Fibroblast of the aortic adventitia (primary cell): ENCODE measurements at regions not wholly inside any gene's neighbourhood (a gene's known extent, or its start where the extent isn't known, plus 50 kb on each side); places are given as distances from the start of the nearest gene placed in this dataset.

ENCODE experiments used
- DNase-seq: peaks from one replicate; pipeline ENCODE4 v3.0.0-alpha.2; 2010; ENCODE audit warnings: low read depth
- H3K4me3 ChIP-seq: 2 replicates; pipeline ENCODE4 v1.5.1; 2011; ENCODE audit warnings: low read depth, mild to moderate bottlenecking, control low read depth, low read length, moderate library complexity
- CTCF ChIP-seq: IDR thresholded peaks from 2 replicates; pipeline ENCODE4 v1.5.1; 2011; ENCODE audit warnings: mild to moderate bottlenecking, low read length, control low read depth, inconsistent platforms; ENCODE audit not compliant: insufficient read depth

- H3K4me3 ChIP-seq: no peak overlapping the region
- TF ChIP-seq CTCF: no peak
- DNase-seq: no peak
These were observed 732.9 kb upstream of the BCHE start for GRCh38 chr3:166570102-166570501.

DNA sequence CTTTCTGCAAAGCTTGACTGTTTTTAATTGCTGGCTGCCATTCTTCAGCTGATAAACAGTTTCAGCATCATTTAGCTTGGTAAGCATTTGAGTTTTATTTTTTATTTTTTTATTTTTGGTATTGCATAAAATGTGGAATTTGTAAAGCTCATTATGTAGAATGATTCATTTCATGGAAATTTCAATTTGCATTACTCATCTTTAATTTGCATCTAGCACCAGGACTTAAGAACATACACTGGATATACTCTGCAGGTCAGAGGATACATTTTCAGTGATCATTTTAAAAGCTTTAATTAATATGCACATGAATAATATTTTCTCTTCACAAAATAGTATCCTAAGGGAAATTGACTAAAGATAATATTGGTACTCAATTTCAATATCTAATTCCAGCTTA lies 732.4 kb upstream of the BCHE start:
- DNase-seq: no peak
- no peak overlapping the region for H3K4me3 ChIP-seq
- TF ChIP-seq CTCF: no peak

- DNase-seq: no peak
- TF ChIP-seq CTCF: no peak
These were observed 723.0 kb upstream of the BCHE start for GRCh38 chr3:166560253-166560652.

DNA sequence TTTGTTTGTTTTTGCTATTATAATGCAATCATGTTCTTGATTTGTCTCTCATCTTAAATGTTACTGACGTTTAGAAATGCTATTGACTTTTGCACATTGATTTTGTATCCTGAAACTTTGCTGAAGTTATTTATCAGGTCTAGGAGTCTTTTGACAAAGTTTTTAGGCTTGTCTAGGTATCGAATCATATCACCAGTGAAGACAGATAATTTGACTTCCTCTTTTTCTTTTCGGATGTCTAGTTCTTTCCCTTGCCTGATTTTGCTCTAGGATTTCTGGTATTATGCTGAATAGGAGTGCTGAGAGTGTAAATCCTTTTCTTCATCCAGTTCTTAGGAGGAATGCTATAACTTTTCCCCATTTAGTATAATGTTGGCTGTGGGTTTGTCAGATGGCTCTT lies 719.7 kb upstream of the BCHE start:
- TF ChIP-seq CTCF: no peak
- no peak for DNase-seq
- H3K4me3 ChIP-seq: no peak overlapping the region

More at GRCh38 chr3:166560253-166560652, 723.0 kb upstream of the BCHE start:
- H3K4me3 ChIP-seq: no peak overlapping the region

- no peak for TF ChIP-seq CTCF
- no peak for DNase-seq
- no peak overlapping the region for H3K4me3 ChIP-seq
These were observed 716.8 kb upstream of the BCHE start for GRCh38 chr3:166554023-166554422.

GRCh38 chr3:166533740-166534139 lies 696.5 kb upstream of the BCHE start:
- no peak overlapping the region for H3K4me3 ChIP-seq
- DNase-seq: no peak
- no peak for TF ChIP-seq CTCF

- TF ChIP-seq CTCF: no peak
- no peak overlapping the region for H3K4me3 ChIP-seq
These were observed 694.5 kb upstream of the BCHE start for GRCh38 chr3:166531730-166532129.

More at GRCh38 chr3:166531730-166532129, 694.5 kb upstream of the BCHE start:
- DNase-seq: no peak
